ENCODE measurements at regions not wholly inside any gene's neighbourhood (a gene's known extent, or its start where the extent isn't known, plus 50 kb on each side); places are given as distances from the start of the nearest gene placed in this dataset.

DNA sequence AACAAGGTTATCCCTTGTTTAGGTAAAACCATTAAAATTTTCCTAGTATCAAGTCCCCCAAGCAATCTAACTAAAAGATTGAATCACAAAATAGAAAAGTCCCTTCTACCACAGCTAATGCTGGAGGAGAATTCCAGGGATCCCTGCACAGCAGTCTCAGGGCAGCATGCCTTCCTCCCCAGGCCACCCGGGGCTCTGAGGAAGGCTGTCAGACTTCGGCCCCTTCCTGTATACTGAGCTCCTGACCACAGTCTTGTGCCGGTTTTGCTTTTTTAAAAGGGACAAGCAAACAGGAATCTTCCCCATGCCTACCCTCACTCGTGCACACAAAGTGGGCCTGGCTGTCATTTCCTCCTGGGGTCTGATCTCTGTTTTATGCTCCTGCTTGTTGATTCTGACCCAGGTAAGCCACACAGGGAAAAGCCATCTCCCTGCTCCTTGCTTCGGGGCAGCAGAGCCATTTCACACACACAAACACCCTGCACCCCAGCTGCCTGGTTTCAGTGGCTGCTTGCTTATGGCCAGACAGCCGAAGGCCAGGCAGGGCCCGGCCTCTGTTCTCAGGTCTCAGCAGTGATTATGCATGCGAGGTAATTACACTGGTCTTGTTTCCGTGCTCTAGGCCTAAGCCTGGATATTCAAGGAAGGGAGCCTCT lies 211.9 kb downstream of the NXNL2 start:
- H3K36me3 ChIP-seq (ENCODE audit: control insufficient read depth, insufficient read depth, low read length): no peaks in the 10 kb centered on the region
- H3K27me3 ChIP-seq (replicated peaks; ENCODE audit: control insufficient read depth, insufficient read depth, low read length): no peaks in the 10 kb centered on the region; the same call in 1 of the 2 replicates
- DNase-seq (ENCODE audit: extremely low read depth, insufficient read length): no peak
- TF ChIP-seq, protein P1, sequence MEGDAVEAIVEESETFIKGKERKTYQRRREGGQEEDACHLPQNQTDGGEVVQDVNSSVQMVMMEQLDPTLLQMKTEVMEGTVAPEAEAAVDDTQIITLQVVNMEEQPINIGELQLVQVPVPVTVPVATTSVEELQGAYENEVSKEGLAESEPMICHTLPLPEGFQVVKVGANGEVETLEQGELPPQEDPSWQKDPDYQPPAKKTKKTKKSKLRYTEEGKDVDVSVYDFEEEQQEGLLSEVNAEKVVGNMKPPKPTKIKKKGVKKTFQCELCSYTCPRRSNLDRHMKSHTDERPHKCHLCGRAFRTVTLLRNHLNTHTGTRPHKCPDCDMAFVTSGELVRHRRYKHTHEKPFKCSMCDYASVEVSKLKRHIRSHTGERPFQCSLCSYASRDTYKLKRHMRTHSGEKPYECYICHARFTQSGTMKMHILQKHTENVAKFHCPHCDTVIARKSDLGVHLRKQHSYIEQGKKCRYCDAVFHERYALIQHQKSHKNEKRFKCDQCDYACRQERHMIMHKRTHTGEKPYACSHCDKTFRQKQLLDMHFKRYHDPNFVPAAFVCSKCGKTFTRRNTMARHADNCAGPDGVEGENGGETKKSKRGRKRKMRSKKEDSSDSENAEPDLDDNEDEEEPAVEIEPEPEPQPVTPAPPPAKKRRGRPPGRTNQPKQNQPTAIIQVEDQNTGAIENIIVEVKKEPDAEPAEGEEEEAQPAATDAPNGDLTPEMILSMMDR (IDR thresholded peaks at IDR 0.05; ENCODE audit: insufficient read depth, low read length, poor library complexity, severe bottlenecking): no peak
- H3K4me3 ChIP-seq (replicated peaks; ENCODE audit: low read depth, low read length): no peak overlapping the region

DNA sequence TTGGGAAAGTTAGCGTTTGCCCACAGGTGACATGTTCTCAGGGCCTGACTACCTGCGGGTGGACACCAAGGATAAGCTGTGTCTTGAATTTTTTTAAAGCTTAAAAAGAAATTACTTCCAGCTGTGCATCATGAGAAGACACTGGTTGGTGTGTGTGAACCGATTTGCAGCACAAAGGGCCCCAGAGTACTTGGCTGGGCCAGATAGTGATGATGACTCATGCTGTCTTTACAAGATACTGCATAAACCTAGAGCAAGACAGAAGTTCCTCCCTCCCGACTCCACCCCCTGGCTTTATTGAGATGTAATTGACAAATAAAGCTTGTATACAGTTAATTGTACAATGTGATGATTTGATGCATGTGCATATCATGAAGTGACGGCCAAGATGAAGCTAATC lies 212.8 kb downstream of the NXNL2 start:
- Histone ChIP-seq H3K27me3 (replicated peaks; ENCODE audit: control insufficient read depth, insufficient read depth, low read length) (no peaks in the 10 kb centered on the region; the same call in 1 of the 2 replicates), H3K36me3 (ENCODE audit: control insufficient read depth, insufficient read depth, low read length) (no peaks in the 10 kb centered on the region), H3K4me3 (replicated peaks; ENCODE audit: low read depth, low read length) (no peak overlapping the region)
- TF ChIP-seq, protein P1 (IDR thresholded peaks at IDR 0.05; ENCODE audit: insufficient read depth, low read length, poor library complexity, severe bottlenecking): no peak
- no peak for DNase-seq (ENCODE audit: extremely low read depth, insufficient read length)

DNA sequence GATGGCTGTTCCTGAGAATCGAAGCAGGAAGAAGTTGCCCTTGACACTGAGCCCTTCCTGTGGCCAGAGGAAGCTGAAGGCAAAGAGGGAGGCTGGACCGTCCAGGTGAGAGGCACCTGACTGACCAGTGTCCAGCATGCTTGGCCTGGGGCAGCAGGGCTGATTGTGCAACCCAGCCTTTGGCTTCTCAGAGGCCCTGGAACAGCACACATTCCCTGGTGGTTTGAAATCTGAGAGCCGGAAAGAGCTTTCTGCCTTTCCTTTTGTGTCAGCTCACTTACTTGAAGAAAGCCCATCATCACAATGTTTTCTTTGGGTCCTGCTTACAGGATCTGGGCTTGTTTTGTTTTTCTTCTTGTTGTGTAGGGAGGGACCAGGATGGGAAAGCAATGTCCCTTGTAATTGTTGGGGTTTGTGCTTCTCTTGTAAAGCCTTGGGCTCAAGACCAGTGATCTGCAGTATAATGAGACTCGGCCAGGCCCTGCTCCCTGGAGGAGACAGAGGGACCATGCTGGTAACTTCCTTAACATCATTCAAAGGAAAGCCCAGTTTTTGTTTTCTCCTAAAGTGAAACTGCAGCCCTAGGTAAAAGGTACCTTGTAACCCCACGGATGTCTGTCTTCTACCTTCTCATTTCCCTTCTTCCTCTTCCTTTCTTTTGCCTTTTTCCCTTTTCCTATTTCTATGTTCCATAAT lies 213.7 kb downstream of the NXNL2 start:
- no peaks in the 10 kb centered on the region; the same call in 1 of the 2 replicates for H3K27me3 ChIP-seq (replicated peaks; ENCODE audit: control insufficient read depth, insufficient read depth, low read length)
- H3K36me3 ChIP-seq (ENCODE audit: control insufficient read depth, insufficient read depth, low read length): no peaks in the 10 kb centered on the region
- DNase-seq (ENCODE audit: extremely low read depth, insufficient read length): no peak
- H3K4me3 ChIP-seq (replicated peaks; ENCODE audit: low read depth, low read length): no peak overlapping the region
- TF ChIP-seq, protein P1 (IDR thresholded peaks at IDR 0.05; ENCODE audit: insufficient read depth, low read length, poor library complexity, severe bottlenecking): no peak

DNA sequence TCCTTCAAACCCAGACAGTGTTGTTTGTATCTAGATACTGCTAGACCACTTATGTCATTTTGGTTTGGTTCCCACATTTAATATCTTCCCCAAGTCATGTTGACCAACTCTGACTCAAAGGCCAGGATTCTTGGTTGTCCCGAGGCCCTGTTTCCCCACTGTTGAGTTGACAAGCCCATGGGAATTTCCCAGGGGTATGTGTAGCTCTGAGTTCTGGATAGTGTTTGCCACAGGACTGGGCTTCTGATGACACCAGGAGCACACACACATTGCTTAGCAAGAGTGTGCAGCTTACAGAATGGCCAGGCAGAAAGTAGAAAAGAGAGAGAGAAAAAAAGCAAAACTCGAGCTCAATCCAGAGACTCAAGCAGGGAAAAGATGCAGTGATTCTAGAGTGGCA lies 214.4 kb downstream of the NXNL2 start:
- no peaks in the 10 kb centered on the region for H3K36me3 ChIP-seq (ENCODE audit: control insufficient read depth, insufficient read depth, low read length)
- DNase-seq (ENCODE audit: extremely low read depth, insufficient read length): no peak
- TF ChIP-seq, protein P1 (IDR thresholded peaks at IDR 0.05; ENCODE audit: insufficient read depth, low read length, poor library complexity, severe bottlenecking): no peak
- H3K27me3 ChIP-seq (replicated peaks; ENCODE audit: control insufficient read depth, insufficient read depth, low read length): no peaks in the 10 kb centered on the region; the same call in 1 of the 2 replicates
- H3K4me3 ChIP-seq (replicated peaks; ENCODE audit: low read depth, low read length): no peak overlapping the region

DNA sequence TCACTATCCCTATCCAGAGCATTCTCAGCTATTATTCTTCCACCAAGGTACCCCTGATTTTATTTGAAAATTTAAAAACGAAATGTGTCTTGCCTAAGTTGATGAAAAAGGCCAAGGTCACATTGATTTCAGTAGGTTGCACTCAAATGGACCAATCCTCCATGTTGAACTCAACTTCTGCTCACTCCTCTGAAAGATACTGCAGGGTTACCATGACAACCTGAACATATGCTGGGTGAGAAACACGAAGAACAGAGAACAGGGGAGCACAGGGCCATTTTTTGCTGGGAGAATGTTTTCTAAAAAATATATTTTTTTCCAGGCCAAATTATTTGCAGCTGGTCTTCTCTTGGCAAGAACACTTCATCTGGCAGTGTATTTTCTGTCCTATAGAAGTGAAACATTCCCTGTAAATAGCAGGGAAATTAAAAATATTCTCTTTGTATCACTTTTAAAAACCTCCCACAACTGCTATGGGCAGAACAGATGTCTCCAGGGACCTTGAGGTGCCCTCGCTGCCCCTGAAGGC lies 215.9 kb downstream of the NXNL2 start:
- no peaks in the 10 kb centered on the region for H3K36me3 ChIP-seq (ENCODE audit: control insufficient read depth, insufficient read depth, low read length)
- no peak overlapping the region for H3K4me3 ChIP-seq (replicated peaks; ENCODE audit: low read depth, low read length)
- no peaks in the 10 kb centered on the region; the same call in 1 of the 2 replicates for H3K27me3 ChIP-seq (replicated peaks; ENCODE audit: control insufficient read depth, insufficient read depth, low read length)
- TF ChIP-seq, protein P1 (IDR thresholded peaks at IDR 0.05; ENCODE audit: insufficient read depth, low read length, poor library complexity, severe bottlenecking): no peak
- DNase-seq (ENCODE audit: extremely low read depth, insufficient read length): no peak
